Right atrium auricular region (tissue), 2 donors: ENCODE measurements at regions not wholly inside any gene's neighbourhood (a gene's known extent, or its start where the extent isn't known, plus 50 kb on each side); places are given as distances from the start of the nearest gene placed in this dataset.

Experiments used
- DNase-seq: peaks from one replicate; pipeline ENCODE4 v3.0.0-alpha.2; 2019; ENCODE audit warnings: low spot score
- H3K27ac ChIP-seq, 2 donors: fragments of 200-600 bp; sonication (generic); 1 replicate in 1 of 2; 2 replicates in 1 of 2; pipeline ENCODE4 v1.5.1; 2016 to 2019
- H3K27me3 ChIP-seq, 2 donors: fragments of 200-600 bp; sonication (generic); one replicate each; pipeline versions ENCODE4 v1.5.1 to v1.6.0; 2017 to 2019
- H3K36me3 ChIP-seq: fragments of 200-600 bp; sonication (generic); one replicate; pipeline ENCODE4 v1.5.1; 2016
- H3K4me1 ChIP-seq, 2 donors: fragments of 200-600 bp; sonication (generic); one replicate each; pipeline versions ENCODE4 v1.5.1 to v1.6.0; 2017 to 2019
- H3K4me3 ChIP-seq, 2 donors: fragments of 200-600 bp; sonication (generic); 1 replicate in 1 of 2; 2 replicates in 1 of 2; pipeline ENCODE4 v1.5.1; 2017 to 2019; ENCODE audit warnings: mild to moderate bottlenecking in 1 of 2, moderate library complexity in 1 of 2
- H3K9me3 ChIP-seq, 2 donors: fragments of 200-600 bp; sonication (generic); one replicate each; pipeline ENCODE4 v1.5.1; 2019
- CTCF ChIP-seq, 2 donors: fragments of 200-600 bp; sonication (generic); IDR thresholded peaks; one replicate each; pipeline ENCODE4 v1.5.1; 2019; ENCODE audit warnings: antibody characterized with exemption in 2 of 2

- Histone ChIP-seq H3K27me3 (no peaks in the 10 kb centered on the region), H3K4me1 (no peaks in the 10 kb centered on the region), H3K27ac (no peak overlapping the region), H3K36me3 (no peaks in the 10 kb centered on the region), H3K9me3 (no peaks in the 10 kb centered on the region), H3K4me3 (no peak overlapping the region)
- no peak for TF ChIP-seq CTCF (IDR thresholded peaks at IDR 0.05)
- DNase-seq, result no peak
These were observed 586.5 kb upstream of the NXPH2 start for GRCh38 chr2:139366681-139367080.

- Histone ChIP-seq H3K9me3 (no peaks in the 10 kb centered on the region), H3K4me1 (no peaks in the 10 kb centered on the region)
These were observed 585.0 kb upstream of the NXPH2 start for GRCh38 chr2:139365189-139365588.

GRCh38 chr2:139360654-139361053 lies 580.5 kb upstream of the NXPH2 start:
- Histone ChIP-seq H3K36me3 (no peaks in the 10 kb centered on the region), H3K4me1 (no peaks in the 10 kb centered on the region), H3K9me3 (no peaks in the 10 kb centered on the region), H3K27ac (no peak overlapping the region), H3K4me3 (no peak overlapping the region), H3K27me3 (no peaks in the 10 kb centered on the region)
- TF ChIP-seq CTCF (IDR thresholded peaks at IDR 0.05), result no peak
- no peak for DNase-seq

More at GRCh38 chr2:139365189-139365588, 585.0 kb upstream of the NXPH2 start:
- H3K36me3 ChIP-seq, result no peaks in the 10 kb centered on the region
- no peak for DNase-seq
- H3K27ac ChIP-seq, result no peak overlapping the region
- no peak overlapping the region for H3K4me3 ChIP-seq
- TF ChIP-seq CTCF (IDR thresholded peaks at IDR 0.05), result no peak
- H3K27me3 ChIP-seq, result no peaks in the 10 kb centered on the region

- Histone ChIP-seq H3K27ac (no peak overlapping the region), H3K36me3 (no peaks in the 10 kb centered on the region), H3K4me1 (no peaks in the 10 kb centered on the region), H3K9me3 (no peaks in the 10 kb centered on the region), H3K4me3 (no peak overlapping the region), H3K27me3 (no peaks in the 10 kb centered on the region)
- no peak for TF ChIP-seq CTCF (IDR thresholded peaks at IDR 0.05)
- DNase-seq, result no peak
These were observed 579.6 kb upstream of the NXPH2 start for GRCh38 chr2:139359818-139360217.

GRCh38 chr2:139357972-139358371 lies 577.8 kb upstream of the NXPH2 start:
- DNase-seq, result no peak
- Histone ChIP-seq H3K36me3 (no peaks in the 10 kb centered on the region), H3K4me3 (no peak overlapping the region), H3K9me3 (peaks cover 0 to 8% of the 10 kb centered on the region in 2 donors), H3K27ac (no peak overlapping the region), H3K27me3 (no peaks in the 10 kb centered on the region), H3K4me1 (no peaks in the 10 kb centered on the region)
- TF ChIP-seq CTCF (IDR thresholded peaks at IDR 0.05), result no peak

- no peak for TF ChIP-seq CTCF (IDR thresholded peaks at IDR 0.05)
- H3K27ac ChIP-seq, result no peak overlapping the region
- H3K4me3 ChIP-seq, result no peak overlapping the region
- no peaks in the 10 kb centered on the region for H3K36me3 ChIP-seq
- no peaks in the 10 kb centered on the region for H3K4me1 ChIP-seq
- no peaks in the 10 kb centered on the region for H3K27me3 ChIP-seq
- peaks cover 0 to 8% of the 10 kb centered on the region in 2 donors for H3K9me3 ChIP-seq
- DNase-seq, result no peak
These were observed 574.3 kb upstream of the NXPH2 start for GRCh38 chr2:139354518-139354917.
